Sigmoid colon (tissue), 6 donors: ENCODE measurements at regions not wholly inside any gene's neighbourhood (a gene's known extent, or its start where the extent isn't known, plus 50 kb on each side); places are given as distances from the start of the nearest gene placed in this dataset.

Experiments
- DNase-seq: peaks from one replicate; pipeline ENCODE4 v3.0.0-alpha.2; 2019
- H3K27ac ChIP-seq, 4 donors: fragments of 200-600 bp; sonication (generic); one replicate each; pipeline ENCODE4 v1.5.1; 2016 to 2019; ENCODE audit warnings: mild to moderate bottlenecking in 1 of 4
- H3K27me3 ChIP-seq, 3 donors: fragments of 200-600 bp; sonication (generic); one replicate each; pipeline ENCODE4 v1.5.1; 2019; ENCODE audit warnings: mild to moderate bottlenecking in 1 of 3
- H3K36me3 ChIP-seq, 4 donors: fragments of 200-600 bp; sonication (generic); one replicate each; pipeline ENCODE4 v1.5.1; 2016 to 2019
- H3K4me1 ChIP-seq, 4 donors: fragments of 200-600 bp; sonication (generic); one replicate each; pipeline ENCODE4 v1.5.1; 2017 to 2019
- H3K4me3 ChIP-seq, 4 donors: fragments of 200-600 bp; sonication (generic); one replicate each; pipeline ENCODE4 v1.5.1; 2017 to 2019; ENCODE audit warnings: mild to moderate bottlenecking in 2 of 4, moderate library complexity in 1 of 4
- H3K9me3 ChIP-seq, 4 donors: fragments of 200-600 bp in 3 of 4; sonication (generic) in 3 of 4; one replicate each; pipeline versions ENCODE4 v1.5.1 to v1.6.1; 2013 to 2019
- EP300 ChIP-seq, 4 donors: sonication (generic); formaldehyde crosslinking; IDR thresholded peaks; one replicate each; pipeline ENCODE4 v1.6.1; 2017; ENCODE audit warnings: antibody characterized with exemption in 4 of 4
- POLR2A ChIP-seq, 2 donors: fragments of 450-650 bp; IDR thresholded peaks; one replicate each; pipeline ENCODE4 v1.6.1; 2016; ENCODE audit warnings: antibody characterized with exemption in 2 of 2, mild to moderate bottlenecking in 2 of 2, moderate library complexity in 2 of 2
- POLR2AphosphoS5 ChIP-seq, 4 donors: sonication (generic); formaldehyde crosslinking; IDR thresholded peaks; one replicate each; pipeline ENCODE4 v1.6.1; 2017; ENCODE audit warnings: antibody characterized with exemption in 4 of 4
- WGBS, 2 donors: extraction: QIAGEN DNeasy Blood & Tissue Kit; methylation state at CpG; one replicate each; pipeline ENCODE4 v1.1.7; 2013; 5-methylcytosine and 5-hydroxymethylcytosine counted together
- intact Hi-C: fragments of 100-400 bp; cut with DNase I; formaldehyde crosslinking; loops from one replicate; pipeline ENCODE4 v1.15.1; 2023
- TF ChIP-seq, protein P1 (sequence below), 4 experiments: fragments of 450-650 bp in 3 of 4; fragments of 200-600 bp in 1 of 4; IDR thresholded peaks; one replicate each; pipeline ENCODE4 v1.5.1; 2016 to 2019; ENCODE audit warnings: antibody characterized with exemption in 4 of 4, mild to moderate bottlenecking in 3 of 4, moderate library complexity in 2 of 4
- donor health status: healthy with polysubstance abuse.
- donor health status: healthy.

DNA sequence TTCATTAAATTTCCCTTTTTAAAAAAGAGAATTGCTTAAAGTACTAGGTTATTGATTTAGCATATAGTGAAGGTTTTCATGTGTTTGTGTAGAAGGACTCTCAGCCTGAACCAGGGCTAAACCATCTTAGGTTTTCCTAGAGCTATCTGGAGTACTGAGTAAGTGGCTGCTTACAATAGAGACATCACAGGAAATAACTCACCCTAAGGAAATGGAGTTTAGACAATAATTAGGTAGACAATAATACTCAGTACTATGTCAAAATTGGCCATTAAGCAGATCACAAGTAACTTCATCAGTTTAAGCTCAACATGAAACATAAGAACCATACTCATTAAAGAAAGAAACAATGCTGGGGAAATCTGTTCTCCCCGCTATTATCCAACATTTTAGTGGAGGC is 240.0 kb downstream of the RND3 start:
- intact Hi-C loops, result loop anchor here (1.0 kb wide), 1 partner anchor 9 kb away; no protein-coding TSS in a partner anchor
- no peak for DNase-seq
- no peaks in the 10 kb centered on the region for H3K36me3 ChIP-seq
- 49 to 97% methylated on average over 1 of the region's 1 CpG for WGBS, 2 donors
- H3K27me3 ChIP-seq, result no peaks in the 10 kb centered on the region
- H3K4me1 ChIP-seq, result no peaks in the 10 kb centered on the region
- no peak overlapping the region for H3K27ac ChIP-seq
- no peak for TF ChIP-seq EP300 (IDR thresholded peaks at IDR 0.05)
- no peak for TF ChIP-seq POLR2A (IDR thresholded peaks at IDR 0.05)
- no peak for TF ChIP-seq POLR2AphosphoS5 (IDR thresholded peaks at IDR 0.05)
- TF ChIP-seq, protein P1, sequence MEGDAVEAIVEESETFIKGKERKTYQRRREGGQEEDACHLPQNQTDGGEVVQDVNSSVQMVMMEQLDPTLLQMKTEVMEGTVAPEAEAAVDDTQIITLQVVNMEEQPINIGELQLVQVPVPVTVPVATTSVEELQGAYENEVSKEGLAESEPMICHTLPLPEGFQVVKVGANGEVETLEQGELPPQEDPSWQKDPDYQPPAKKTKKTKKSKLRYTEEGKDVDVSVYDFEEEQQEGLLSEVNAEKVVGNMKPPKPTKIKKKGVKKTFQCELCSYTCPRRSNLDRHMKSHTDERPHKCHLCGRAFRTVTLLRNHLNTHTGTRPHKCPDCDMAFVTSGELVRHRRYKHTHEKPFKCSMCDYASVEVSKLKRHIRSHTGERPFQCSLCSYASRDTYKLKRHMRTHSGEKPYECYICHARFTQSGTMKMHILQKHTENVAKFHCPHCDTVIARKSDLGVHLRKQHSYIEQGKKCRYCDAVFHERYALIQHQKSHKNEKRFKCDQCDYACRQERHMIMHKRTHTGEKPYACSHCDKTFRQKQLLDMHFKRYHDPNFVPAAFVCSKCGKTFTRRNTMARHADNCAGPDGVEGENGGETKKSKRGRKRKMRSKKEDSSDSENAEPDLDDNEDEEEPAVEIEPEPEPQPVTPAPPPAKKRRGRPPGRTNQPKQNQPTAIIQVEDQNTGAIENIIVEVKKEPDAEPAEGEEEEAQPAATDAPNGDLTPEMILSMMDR (IDR thresholded peaks at IDR 0.05), result no peak
- no peaks in the 10 kb centered on the region for H3K9me3 ChIP-seq
- H3K4me3 ChIP-seq, result no peak overlapping the region

DNA sequence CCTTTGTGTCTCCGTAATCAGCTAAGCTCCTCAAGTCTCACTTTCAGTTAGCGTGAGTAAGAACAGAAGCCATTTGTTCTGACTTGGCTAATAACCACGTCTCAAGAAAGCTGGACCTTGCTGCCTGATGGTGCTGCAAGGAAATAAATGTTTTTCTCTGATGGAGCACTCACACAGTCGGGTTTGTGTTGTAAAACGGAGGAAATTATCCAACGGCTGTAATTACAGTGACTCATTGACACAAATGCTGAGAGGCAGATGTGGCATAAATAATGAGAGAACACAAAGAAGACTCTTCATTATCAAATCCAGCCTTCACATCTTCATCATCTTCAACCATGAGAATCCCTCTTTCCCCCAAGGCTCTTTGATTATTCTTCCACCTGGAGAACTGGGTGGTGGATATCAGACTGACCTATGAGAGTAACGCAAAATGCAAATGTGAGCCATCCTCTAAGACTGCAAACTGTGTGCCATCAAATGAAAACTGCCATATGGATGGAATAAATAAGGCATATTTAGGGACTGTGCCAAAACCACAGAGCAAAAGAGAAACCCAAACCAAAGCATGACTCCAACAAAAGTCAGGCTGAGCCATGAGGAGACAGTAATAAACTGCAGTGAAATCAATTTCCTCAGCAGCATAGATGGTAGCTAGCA is 252.6 kb downstream of the RND3 start:
- intact Hi-C loops, result no loop called here
- DNase-seq, result no peak
- peak overlapping the region in 1 of 4 donors; percentile 12 for H3K27ac ChIP-seq
- WGBS, 2 donors, result 11 to 44% methylated on average over 7 of the region's 7 CpGs
- no peaks in the 10 kb centered on the region for H3K27me3 ChIP-seq
- H3K4me1 ChIP-seq, result peaks cover 0 to 6% (median 0%) of the 10 kb centered on the region in 4 donors
- H3K9me3 ChIP-seq, result no peaks in the 10 kb centered on the region
- TF ChIP-seq POLR2A (IDR thresholded peaks at IDR 0.05) (no peak), POLR2AphosphoS5 (IDR thresholded peaks at IDR 0.05) (no peak), EP300 (IDR thresholded peaks at IDR 0.05) (no peak)
- TF ChIP-seq, protein P1 (IDR thresholded peaks at IDR 0.05), result no peak
- H3K36me3 ChIP-seq, result no peaks in the 10 kb centered on the region
- no peak overlapping the region for H3K4me3 ChIP-seq

DNA sequence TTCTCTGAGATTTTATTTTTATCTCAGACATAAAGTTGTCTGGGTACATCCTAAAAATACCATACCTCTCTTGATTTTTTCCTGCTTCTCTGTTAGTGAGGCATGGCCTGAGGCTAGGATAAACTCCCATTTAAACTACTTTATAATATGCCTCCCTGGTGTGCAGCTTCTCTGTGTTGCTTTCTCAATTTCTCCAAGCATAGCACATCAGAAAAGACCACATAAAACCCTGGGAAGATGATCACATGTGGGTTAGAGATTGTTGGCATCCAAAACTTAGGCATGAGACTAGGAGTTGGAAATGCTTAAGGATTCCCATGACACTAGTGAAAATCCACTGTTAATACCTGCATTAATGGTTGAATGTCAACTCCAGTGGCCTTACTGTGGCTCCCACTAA is 254.6 kb downstream of the RND3 start:
- H3K27ac ChIP-seq, result no peak overlapping the region
- no peak overlapping the region for H3K4me3 ChIP-seq
- intact Hi-C loops, result no loop called here
- DNase-seq, result no peak
- peaks cover 0 to 6% (median under 1%) of the 10 kb centered on the region in 4 donors for H3K4me1 ChIP-seq
- no peaks in the 10 kb centered on the region for H3K9me3 ChIP-seq
- TF ChIP-seq, protein P1 (IDR thresholded peaks at IDR 0.05), result no peak
- no peak for TF ChIP-seq POLR2AphosphoS5 (IDR thresholded peaks at IDR 0.05)
- H3K36me3 ChIP-seq, result no peaks in the 10 kb centered on the region
- no peaks in the 10 kb centered on the region for H3K27me3 ChIP-seq

DNA sequence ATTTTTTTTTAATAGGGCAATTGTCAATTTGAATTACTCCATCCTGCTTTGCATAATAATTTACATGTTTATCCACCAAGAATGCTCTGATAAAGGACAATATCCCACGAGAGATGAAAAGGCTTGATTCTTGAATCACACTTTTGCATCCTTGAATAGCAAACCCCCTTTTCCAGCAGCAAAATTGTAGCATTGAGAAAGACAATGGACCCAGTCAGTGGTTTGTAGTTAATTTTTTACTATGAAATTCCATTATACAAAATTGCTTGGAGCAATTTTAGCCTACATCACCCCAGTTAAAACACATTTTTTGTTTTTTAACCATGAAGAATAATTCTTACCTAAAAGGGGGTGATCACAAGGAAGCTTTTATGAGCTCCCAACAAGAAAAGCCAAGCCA is 255.1 kb downstream of the RND3 start:
- H3K9me3 ChIP-seq, result no peaks in the 10 kb centered on the region
- DNase-seq, result no peak
- no peaks in the 10 kb centered on the region for H3K27me3 ChIP-seq
- no peaks in the 10 kb centered on the region for H3K36me3 ChIP-seq
- H3K4me1 ChIP-seq, result peaks cover 0 to 6% (median 3%) of the 10 kb centered on the region in 4 donors
- intact Hi-C loops, result no loop called here
- H3K27ac ChIP-seq, result no peak overlapping the region
- WGBS, 2 donors, result 80 to 84% methylated on average over 1 of the region's 1 CpG
- TF ChIP-seq POLR2AphosphoS5 (IDR thresholded peaks at IDR 0.05) (no peak), POLR2A (IDR thresholded peaks at IDR 0.05) (no peak), EP300 (IDR thresholded peaks at IDR 0.05) (no peak)
- TF ChIP-seq, protein P1 (IDR thresholded peaks at IDR 0.05), result no peak
- no peak overlapping the region for H3K4me3 ChIP-seq

DNA sequence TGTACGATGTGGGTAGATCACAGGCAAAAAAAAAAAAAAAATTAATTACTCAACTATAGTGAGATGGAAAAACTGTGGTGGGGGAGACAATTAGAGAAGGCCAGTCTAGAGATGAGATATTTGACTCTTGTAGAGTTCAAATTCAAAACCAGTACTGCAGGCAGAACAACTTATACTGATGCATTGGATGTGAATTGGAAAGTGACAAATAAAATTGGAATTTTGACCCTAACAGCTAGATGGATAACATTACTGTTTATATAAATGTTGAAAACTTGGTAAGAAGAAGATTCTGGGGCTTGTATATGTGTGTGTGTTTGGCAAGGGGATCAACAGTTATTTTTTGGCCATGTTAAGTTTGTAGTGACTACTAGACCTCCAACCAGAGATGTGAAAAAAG is 256.9 kb downstream of the RND3 start:
- WGBS, 2 donors, result 93% methylated on average over 1 of the region's 1 CpG
- H3K27me3 ChIP-seq, result no peaks in the 10 kb centered on the region
- no peak for DNase-seq
- peaks cover 0 to 6% (median 3%) of the 10 kb centered on the region in 4 donors for H3K4me1 ChIP-seq
- intact Hi-C loops, result no loop called here
- no peak overlapping the region for H3K27ac ChIP-seq
- H3K36me3 ChIP-seq, result no peaks in the 10 kb centered on the region
- TF ChIP-seq, protein P1 (IDR thresholded peaks at IDR 0.05), result no peak
- TF ChIP-seq EP300 (IDR thresholded peaks at IDR 0.05), result no peak
- no peak for TF ChIP-seq POLR2AphosphoS5 (IDR thresholded peaks at IDR 0.05)
- TF ChIP-seq POLR2A (IDR thresholded peaks at IDR 0.05), result no peak
- H3K9me3 ChIP-seq, result no peaks in the 10 kb centered on the region
- no peak overlapping the region for H3K4me3 ChIP-seq
